ENCODE measurements at regions not wholly inside any gene's neighbourhood (a gene's known extent, or its start where the extent isn't known, plus 50 kb on each side); places are given as distances from the start of the nearest gene placed in this dataset.
"Not testable (repeated sequence)": the region's sequence is repeated elsewhere in the genome, so short reads cannot be mapped to it uniquely, and the experiment has no call there.

- no peaks in the 10 kb centered on the region for H3K27me3 ChIP-seq (ENCODE audit: control insufficient read depth in 3 of 3, insufficient read depth in 3 of 3, low read length in 3 of 3)
- H3K4me1 ChIP-seq (ENCODE audit: control insufficient read depth in 3 of 3, insufficient read depth in 2 of 3, low read depth in 1 of 3, low read length in 2 of 3): no peaks in the 10 kb centered on the region
- H3K9me3 ChIP-seq (ENCODE audit: control insufficient read depth in 2 of 2, insufficient read depth in 1 of 2, low read depth in 1 of 2, low read length in 1 of 2): no peaks in the 10 kb centered on the region
- H3K27ac ChIP-seq (ENCODE audit: low read depth in 1 of 3, low read length in 2 of 3): no peak overlapping the region
- WGBS, 3 donors: 64 to 80% (median 79%) methylated on average over 7 of the region's 7 CpGs
- FAIRE-seq (no peak), DNase-seq (no peak)
- H3K4me3 ChIP-seq (ENCODE audit: low read depth in 1 of 3, low read length in 3 of 3): no peak overlapping the region
- no peaks in the 10 kb centered on the region for H3K36me3 ChIP-seq (ENCODE audit: control insufficient read depth in 3 of 3, insufficient read depth in 2 of 3, low read depth in 1 of 3, low read length in 3 of 3)
These were observed 360.9 kb downstream of the NEBL start for GRCh38 chr10:20535897-20536881.

DNA sequence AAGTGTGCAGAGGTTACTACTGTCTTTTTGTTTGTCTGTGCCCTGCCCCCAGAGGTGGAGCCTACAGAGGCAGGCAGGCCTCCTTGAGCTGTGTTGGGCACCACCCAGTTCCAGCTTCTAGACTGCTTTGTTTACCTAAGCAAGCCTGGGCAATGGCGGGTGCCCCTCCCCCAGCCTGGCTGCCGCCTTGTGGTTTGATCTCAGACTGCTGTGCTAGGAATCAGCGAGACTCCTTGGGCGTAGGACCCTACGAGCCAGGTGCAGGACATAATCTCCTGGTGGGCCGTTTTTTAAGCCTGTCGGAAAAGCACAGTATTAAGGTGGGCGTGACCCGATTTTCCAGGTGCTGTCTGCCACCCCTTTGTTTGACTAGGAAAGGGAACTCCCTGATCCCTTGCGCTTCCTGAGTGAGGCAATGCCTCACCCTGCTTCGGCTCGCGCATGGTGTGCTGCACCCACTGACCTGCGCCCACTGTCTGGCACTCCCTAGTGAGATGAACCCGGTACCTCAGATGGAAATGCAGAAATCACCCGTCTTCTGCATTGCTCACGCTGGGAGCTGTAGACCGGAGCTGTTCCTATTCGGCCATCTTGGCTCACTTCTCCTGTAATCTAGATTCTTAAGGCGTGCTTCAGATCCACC lies 365.7 kb downstream of the NEBL start:
- H3K4me1 ChIP-seq (ENCODE audit: control insufficient read depth in 3 of 3, insufficient read depth in 2 of 3, low read depth in 1 of 3, low read length in 2 of 3); FAIRE-seq; H3K27ac ChIP-seq (ENCODE audit: low read depth in 1 of 3, low read length in 2 of 3); H3K4me3 ChIP-seq (ENCODE audit: low read depth in 1 of 3, low read length in 3 of 3); H3K36me3 ChIP-seq (ENCODE audit: control insufficient read depth in 3 of 3, insufficient read depth in 2 of 3, low read depth in 1 of 3, low read length in 3 of 3); H3K9me3 ChIP-seq (ENCODE audit: control insufficient read depth in 2 of 2, insufficient read depth in 1 of 2, low read depth in 1 of 2, low read length in 1 of 2); H3K27me3 ChIP-seq (ENCODE audit: control insufficient read depth in 3 of 3, insufficient read depth in 3 of 3, low read length in 3 of 3): not testable (repeated sequence)
- peak in 1 of 2 donors; percentile 27 for DNase-seq
- WGBS, 3 donors: 74 to 86% (median 79%) methylated on average over 17 to 19 of the region's 20 CpGs

GRCh38 chr10:20521186-20521585 lies 375.9 kb downstream of the NEBL start:
- no peak for FAIRE-seq
- 84 to 89% (median 87%) methylated on average over 5 of the region's 5 CpGs for WGBS, 3 donors

GRCh38 chr10:20515654-20516053 lies 381.5 kb downstream of the NEBL start:
- FAIRE-seq: no peak
- 81 to 89% (median 86%) methylated on average over 3 of the region's 3 CpGs for WGBS, 3 donors

More at GRCh38 chr10:20521186-20521585, 375.9 kb downstream of the NEBL start:
- Histone ChIP-seq H3K27me3 (ENCODE audit: control insufficient read depth in 3 of 3, insufficient read depth in 3 of 3, low read length in 3 of 3) (no peaks in the 10 kb centered on the region), H3K4me1 (ENCODE audit: control insufficient read depth in 3 of 3, insufficient read depth in 2 of 3, low read depth in 1 of 3, low read length in 2 of 3) (no peaks in the 10 kb centered on the region), H3K4me3 (ENCODE audit: low read depth in 1 of 3, low read length in 3 of 3) (no peak overlapping the region), H3K9me3 (ENCODE audit: control insufficient read depth in 2 of 2, insufficient read depth in 1 of 2, low read depth in 1 of 2, low read length in 1 of 2) (no peaks in the 10 kb centered on the region), H3K27ac (ENCODE audit: low read depth in 1 of 3, low read length in 2 of 3) (no peak overlapping the region), H3K36me3 (ENCODE audit: control insufficient read depth in 3 of 3, insufficient read depth in 2 of 3, low read depth in 1 of 3, low read length in 3 of 3) (no peaks in the 10 kb centered on the region)
- DNase-seq: no peak

GRCh38 chr10:20512631-20513030 lies 384.5 kb downstream of the NEBL start:
- Histone ChIP-seq H3K9me3 (ENCODE audit: control insufficient read depth in 2 of 2, insufficient read depth in 1 of 2, low read depth in 1 of 2, low read length in 1 of 2) (no peaks in the 10 kb centered on the region), H3K36me3 (ENCODE audit: control insufficient read depth in 3 of 3, insufficient read depth in 2 of 3, low read depth in 1 of 3, low read length in 3 of 3) (no peaks in the 10 kb centered on the region), H3K27me3 (ENCODE audit: control insufficient read depth in 3 of 3, insufficient read depth in 3 of 3, low read length in 3 of 3) (no peaks in the 10 kb centered on the region), H3K27ac (ENCODE audit: low read depth in 1 of 3, low read length in 2 of 3) (no peak overlapping the region), H3K4me3 (ENCODE audit: low read depth in 1 of 3, low read length in 3 of 3) (no peak overlapping the region), H3K4me1 (ENCODE audit: control insufficient read depth in 3 of 3, insufficient read depth in 2 of 3, low read depth in 1 of 3, low read length in 2 of 3) (no peaks in the 10 kb centered on the region)
- DNase-seq (no peak), FAIRE-seq (no peak)
- 54 to 74% (median 55%) methylated on average over 8 of the region's 8 CpGs for WGBS, 3 donors

More at GRCh38 chr10:20515654-20516053, 381.5 kb downstream of the NEBL start:
- Histone ChIP-seq H3K4me1 (ENCODE audit: control insufficient read depth in 3 of 3, insufficient read depth in 2 of 3, low read depth in 1 of 3, low read length in 2 of 3) (no peaks in the 10 kb centered on the region), H3K36me3 (ENCODE audit: control insufficient read depth in 3 of 3, insufficient read depth in 2 of 3, low read depth in 1 of 3, low read length in 3 of 3) (no peaks in the 10 kb centered on the region), H3K27me3 (ENCODE audit: control insufficient read depth in 3 of 3, insufficient read depth in 3 of 3, low read length in 3 of 3) (no peaks in the 10 kb centered on the region), H3K9me3 (ENCODE audit: control insufficient read depth in 2 of 2, insufficient read depth in 1 of 2, low read depth in 1 of 2, low read length in 1 of 2) (no peaks in the 10 kb centered on the region), H3K4me3 (ENCODE audit: low read depth in 1 of 3, low read length in 3 of 3) (no peak overlapping the region), H3K27ac (ENCODE audit: low read depth in 1 of 3, low read length in 2 of 3) (no peak overlapping the region)
- DNase-seq: no peak

DNA sequence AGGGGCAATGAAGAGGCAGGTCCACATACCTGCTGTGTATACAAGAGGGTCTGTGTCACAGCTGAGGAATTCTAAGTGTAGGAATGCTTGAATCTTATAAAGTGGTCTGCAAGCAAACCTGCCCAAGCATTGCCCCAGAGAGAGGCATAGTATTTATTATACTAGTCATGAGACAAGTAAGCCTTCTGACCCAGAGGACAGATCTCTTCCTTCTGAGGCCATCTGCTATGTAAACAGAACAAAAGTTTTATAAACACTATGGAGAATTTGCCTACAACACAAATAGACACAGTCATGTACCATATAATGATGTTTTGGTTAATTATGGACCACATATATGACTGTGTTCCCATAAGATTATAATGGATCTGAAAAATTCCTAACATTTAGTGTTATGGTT lies 388.2 kb downstream of the NEBL start:
- Histone ChIP-seq H3K4me3 (ENCODE audit: low read depth in 1 of 3, low read length in 3 of 3) (no peak overlapping the region), H3K9me3 (ENCODE audit: control insufficient read depth in 2 of 2, insufficient read depth in 1 of 2, low read depth in 1 of 2, low read length in 1 of 2) (no peaks in the 10 kb centered on the region), H3K27me3 (ENCODE audit: control insufficient read depth in 3 of 3, insufficient read depth in 3 of 3, low read length in 3 of 3) (no peaks in the 10 kb centered on the region), H3K36me3 (ENCODE audit: control insufficient read depth in 3 of 3, insufficient read depth in 2 of 3, low read depth in 1 of 3, low read length in 3 of 3) (no peaks in the 10 kb centered on the region), H3K4me1 (ENCODE audit: control insufficient read depth in 3 of 3, insufficient read depth in 2 of 3, low read depth in 1 of 3, low read length in 2 of 3) (no peaks in the 10 kb centered on the region), H3K27ac (ENCODE audit: low read depth in 1 of 3, low read length in 2 of 3) (no peak overlapping the region)
- FAIRE-seq (no peak), DNase-seq (no peak)

DNA sequence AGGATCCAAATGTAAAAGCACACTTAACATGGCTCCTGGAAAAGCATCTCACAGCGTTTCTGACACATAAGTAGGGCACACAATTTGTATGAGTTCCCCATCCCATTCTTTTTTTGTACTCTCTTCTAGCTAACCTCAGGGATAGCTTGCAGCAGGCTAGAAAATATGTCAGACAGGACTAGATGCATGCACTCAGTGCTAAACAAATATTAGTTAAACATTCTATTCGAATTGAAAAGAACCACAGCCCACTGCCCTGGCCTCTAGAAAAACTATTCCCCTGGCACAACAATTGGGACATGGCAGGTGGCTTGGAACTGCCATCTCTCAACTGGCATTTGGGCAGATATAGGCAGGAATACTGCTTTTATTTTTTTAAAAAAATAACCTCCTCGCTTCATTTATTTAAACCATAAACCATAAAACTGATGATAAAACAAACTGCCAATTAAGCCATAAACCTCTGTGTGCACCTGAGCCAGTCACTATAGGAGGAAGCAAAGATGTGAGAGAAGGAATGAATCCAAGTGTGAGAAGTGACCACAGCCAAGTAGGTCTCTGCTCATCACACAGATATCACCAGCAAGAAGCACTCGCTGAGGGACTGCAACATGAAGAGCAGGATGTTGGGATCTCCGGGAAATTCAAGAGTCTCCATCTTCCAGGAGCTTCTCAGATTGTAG lies 394.1 kb downstream of the NEBL start:
- WGBS, 3 donors: 32 to 61% (median 41%) methylated on average over 5 of the region's 5 CpGs
- Histone ChIP-seq H3K27me3 (ENCODE audit: control insufficient read depth in 3 of 3, insufficient read depth in 3 of 3, low read length in 3 of 3) (no peaks in the 10 kb centered on the region), H3K27ac (ENCODE audit: low read depth in 1 of 3, low read length in 2 of 3) (no peak overlapping the region), H3K4me1 (ENCODE audit: control insufficient read depth in 3 of 3, insufficient read depth in 2 of 3, low read depth in 1 of 3, low read length in 2 of 3) (no peaks in the 10 kb centered on the region), H3K36me3 (ENCODE audit: control insufficient read depth in 3 of 3, insufficient read depth in 2 of 3, low read depth in 1 of 3, low read length in 3 of 3) (no peaks in the 10 kb centered on the region), H3K9me3 (ENCODE audit: control insufficient read depth in 2 of 2, insufficient read depth in 1 of 2, low read depth in 1 of 2, low read length in 1 of 2) (no peaks in the 10 kb centered on the region), H3K4me3 (ENCODE audit: low read depth in 1 of 3, low read length in 3 of 3) (no peak overlapping the region)
- no peak for FAIRE-seq
- DNase-seq: no peak

DNA sequence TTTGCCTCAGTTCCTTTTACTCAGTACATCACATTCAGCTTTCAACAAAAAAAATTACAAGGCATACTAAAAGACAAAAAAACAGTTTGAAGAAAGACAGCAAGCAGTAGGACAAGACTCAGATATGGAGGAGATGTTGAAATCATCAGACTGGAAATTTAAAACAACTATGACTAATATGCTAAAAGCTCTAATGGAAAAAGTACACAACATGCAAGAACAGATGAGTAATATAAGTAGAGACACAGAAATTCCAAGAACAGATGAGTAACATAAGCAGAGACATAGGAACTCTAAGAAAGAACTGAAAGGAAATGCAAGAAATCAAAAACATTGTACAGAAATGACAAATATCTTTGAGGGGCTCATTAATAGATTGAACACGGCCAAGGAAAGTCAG lies 402.6 kb downstream of the NEBL start:
- H3K9me3 ChIP-seq (ENCODE audit: control insufficient read depth in 2 of 2, insufficient read depth in 1 of 2, low read depth in 1 of 2, low read length in 1 of 2): no peaks in the 10 kb centered on the region
- H3K27ac ChIP-seq (ENCODE audit: low read depth in 1 of 3, low read length in 2 of 3): no peak overlapping the region
- WGBS, 3 donors: 60 to 77% (median 67%) methylated on average over 1 of the region's 1 CpG
- H3K4me1 ChIP-seq (ENCODE audit: control insufficient read depth in 3 of 3, insufficient read depth in 2 of 3, low read depth in 1 of 3, low read length in 2 of 3): no peaks in the 10 kb centered on the region
- H3K27me3 ChIP-seq (ENCODE audit: control insufficient read depth in 3 of 3, insufficient read depth in 3 of 3, low read length in 3 of 3): no peaks in the 10 kb centered on the region
- FAIRE-seq (no peak), DNase-seq (no peak)
- no peak overlapping the region for H3K4me3 ChIP-seq (ENCODE audit: low read depth in 1 of 3, low read length in 3 of 3)
- no peaks in the 10 kb centered on the region for H3K36me3 ChIP-seq (ENCODE audit: control insufficient read depth in 3 of 3, insufficient read depth in 2 of 3, low read depth in 1 of 3, low read length in 3 of 3)
